Keratinocyte (primary cell): ENCODE measurements at regions not wholly inside any gene's neighbourhood (a gene's known extent, or its start where the extent isn't known, plus 50 kb on each side); places are given as distances from the start of the nearest gene placed in this dataset.

Source experiments
- DNase-seq: peaks from one replicate; pipeline ENCODE4 v3.0.0-alpha.2; 2011; ENCODE audit warnings: low read depth, missing footprints, low spot score
- FAIRE-seq: peaks from 2 replicates; lab custom pipeline; 2011; peaks lifted over from hg19 to GRCh38; lab: Jason Lieb, UNC
- H2AFZ ChIP-seq: 2 replicates; pipeline ENCODE4 v1.6.0; 2012; ENCODE audit warnings: low read length, control low read depth, inconsistent platforms; ENCODE audit not compliant: control insufficient read depth
- H3K27ac ChIP-seq: 2 replicates; pipeline ENCODE4 v1.5.1; 2011; ENCODE audit warnings: low read length; ENCODE audit not compliant: control insufficient read depth, insufficient read depth
- H3K27me3 ChIP-seq: 3 replicates; pipeline ENCODE4 v1.6.0; 2011; ENCODE audit warnings: low read length; ENCODE audit not compliant: control insufficient read depth, insufficient read depth; ENCODE audit errors: extremely low read depth
- H3K36me3 ChIP-seq, 2 experiments: 2 replicates in 1 of 2; 3 replicates in 1 of 2; pipeline ENCODE4 v1.5.1; 2011; ENCODE audit warnings: low read length in 2 of 2, mild to moderate bottlenecking in 1 of 2; ENCODE audit not compliant: control insufficient read depth in 2 of 2, insufficient read depth in 2 of 2; ENCODE audit errors: extremely low read depth in 1 of 2
- H3K4me1 ChIP-seq: 3 replicates; pipeline ENCODE4 v1.5.1; 2011; ENCODE audit warnings: low read length; ENCODE audit not compliant: control insufficient read depth, insufficient read depth; ENCODE audit errors: extremely low read depth
- H3K4me2 ChIP-seq: 3 replicates; pipeline ENCODE4 v1.6.0; 2011; ENCODE audit warnings: low read depth, low read length; ENCODE audit not compliant: control insufficient read depth, insufficient read depth; ENCODE audit errors: extremely low read depth
- H3K4me3 ChIP-seq, 3 experiments: fragments of 200-600 bp in 1 of 3; sonication (generic) in 1 of 3; 2 replicates in 2 of 3; 3 replicates in 1 of 3; pipeline ENCODE4 v1.5.1; 2011 to 2016; ENCODE audit warnings: low read length in 3 of 3, mild to moderate bottlenecking in 3 of 3, control low read depth in 2 of 3, inconsistent platforms in 1 of 3, low read depth in 1 of 3, mixed read lengths in 1 of 3, mixed run types in 1 of 3, moderate library complexity in 1 of 3; ENCODE audit not compliant: control insufficient read depth in 2 of 3, insufficient read depth in 2 of 3; ENCODE audit errors: extremely low read depth in 1 of 3
- H3K79me2 ChIP-seq: 2 replicates; pipeline ENCODE4 v1.6.0; 2012; ENCODE audit warnings: low read length; ENCODE audit not compliant: control insufficient read depth, insufficient read depth
- H3K9ac ChIP-seq: 3 replicates; pipeline ENCODE4 v1.6.0; 2011; ENCODE audit warnings: low read length; ENCODE audit not compliant: control insufficient read depth, insufficient read depth; ENCODE audit errors: extremely low read depth
- H3K9me1 ChIP-seq: 3 replicates; pipeline ENCODE4 v1.6.0; 2011; ENCODE audit warnings: low read length; ENCODE audit not compliant: control insufficient read depth, insufficient read depth; ENCODE audit errors: extremely low read depth
- H3K9me3 ChIP-seq: 2 replicates; pipeline ENCODE4 v1.5.1; 2012; ENCODE audit warnings: low read depth, low read length; ENCODE audit not compliant: control insufficient read depth
- H4K20me1 ChIP-seq: 3 replicates; pipeline ENCODE4 v1.6.0; 2011; ENCODE audit warnings: low read length; ENCODE audit not compliant: control insufficient read depth, insufficient read depth; ENCODE audit errors: extremely low read depth
- EZH2 ChIP-seq: IDR thresholded peaks from one replicate; pipeline ENCODE4 v1.6.1; 2012; ENCODE audit warnings: inconsistent platforms, mild to moderate bottlenecking, low read length, moderate library complexity
- dilution Hi-C: fragments of 300-500 bp; cut with MboI; formaldehyde crosslinking; loops from one replicate; pipeline ENCODE4 v1.7.0; 2020; ENCODE audit warnings: low sequenced_read_pairs; ENCODE audit not compliant: extremely low pct_ligation_motif_present
- TF ChIP-seq, protein P1 (sequence below), 3 experiments: IDR thresholded peaks in 1 of 3; conservative IDR thresholded peaks in 1 of 3; optimal IDR thresholded peaks in 1 of 3; 2 replicates in 2 of 3; 3 replicates in 1 of 3; pipeline versions ENCODE3 to v1.5.1; 2011; ENCODE audit warnings: low read length in 3 of 3, mild to moderate bottlenecking in 3 of 3, moderate library complexity in 2 of 3, control low read depth in 1 of 3, inconsistent platforms in 1 of 3; ENCODE audit not compliant: insufficient read depth in 2 of 3; ENCODE audit errors: extremely low read depth in 1 of 3

- Histone ChIP-seq H3K9me1 (no peaks in the 10 kb centered on the region), H3K9ac (no peak overlapping the region), H3K36me3 (no peaks in the 10 kb centered on the region), H3K79me2 (no peaks in the 10 kb centered on the region), H4K20me1 (no peaks in the 10 kb centered on the region), H2AFZ (no peak overlapping the region), H3K4me3 (no peak overlapping the region), H3K4me1 (no peaks in the 10 kb centered on the region), H3K27ac (no peak overlapping the region), H3K9me3 (no peaks in the 10 kb centered on the region), H3K27me3 (no peaks in the 10 kb centered on the region), H3K4me2 (no peak overlapping the region)
- FAIRE-seq (no peak), DNase-seq (no peak)
- TF ChIP-seq, protein P1, sequence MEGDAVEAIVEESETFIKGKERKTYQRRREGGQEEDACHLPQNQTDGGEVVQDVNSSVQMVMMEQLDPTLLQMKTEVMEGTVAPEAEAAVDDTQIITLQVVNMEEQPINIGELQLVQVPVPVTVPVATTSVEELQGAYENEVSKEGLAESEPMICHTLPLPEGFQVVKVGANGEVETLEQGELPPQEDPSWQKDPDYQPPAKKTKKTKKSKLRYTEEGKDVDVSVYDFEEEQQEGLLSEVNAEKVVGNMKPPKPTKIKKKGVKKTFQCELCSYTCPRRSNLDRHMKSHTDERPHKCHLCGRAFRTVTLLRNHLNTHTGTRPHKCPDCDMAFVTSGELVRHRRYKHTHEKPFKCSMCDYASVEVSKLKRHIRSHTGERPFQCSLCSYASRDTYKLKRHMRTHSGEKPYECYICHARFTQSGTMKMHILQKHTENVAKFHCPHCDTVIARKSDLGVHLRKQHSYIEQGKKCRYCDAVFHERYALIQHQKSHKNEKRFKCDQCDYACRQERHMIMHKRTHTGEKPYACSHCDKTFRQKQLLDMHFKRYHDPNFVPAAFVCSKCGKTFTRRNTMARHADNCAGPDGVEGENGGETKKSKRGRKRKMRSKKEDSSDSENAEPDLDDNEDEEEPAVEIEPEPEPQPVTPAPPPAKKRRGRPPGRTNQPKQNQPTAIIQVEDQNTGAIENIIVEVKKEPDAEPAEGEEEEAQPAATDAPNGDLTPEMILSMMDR (optimal IDR thresholded peaks at IDR 0.05 in 1 of 3, IDR thresholded peaks at IDR 0.05 in 1 of 3, conservative IDR thresholded peaks at IDR 0.05 in 1 of 3; ENCODE audit: extremely low read depth in 1 of 3, insufficient read depth in 2 of 3, low read length in 3 of 3) = no peak
- no peak for TF ChIP-seq EZH2
- dilution Hi-C loops = no loop called here
Measured at GRCh38 chr11:128294001-128294670, 293.2 kb downstream of the ETS1 start.

DNA sequence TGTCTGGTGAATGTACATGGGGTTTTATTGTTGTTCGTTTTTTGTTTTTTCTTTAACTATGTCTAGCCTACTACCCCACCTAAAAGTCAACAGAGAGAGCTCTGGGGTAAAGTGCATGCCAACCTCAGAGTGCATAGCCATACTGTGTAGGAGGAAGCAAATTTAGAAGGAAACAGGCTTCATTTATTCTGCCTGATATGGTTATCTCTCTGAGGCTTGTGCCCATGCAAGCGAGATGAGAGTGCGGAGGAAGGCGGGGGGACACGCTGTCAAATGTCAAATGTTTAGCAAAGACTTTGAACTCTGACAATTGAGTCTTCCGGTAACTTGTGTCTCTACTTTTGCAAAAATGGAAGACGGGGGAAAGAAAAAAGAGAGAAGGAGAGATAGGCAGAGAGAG, 295.5 kb downstream of the ETS1 start:
- DNase-seq (no peak), FAIRE-seq (no peak)
- H3K9ac ChIP-seq = no peak overlapping the region
- no peaks in the 10 kb centered on the region for H3K9me3 ChIP-seq
- no peaks in the 10 kb centered on the region for H4K20me1 ChIP-seq
- no peaks in the 10 kb centered on the region for H3K27me3 ChIP-seq
- H3K27ac ChIP-seq = no peak overlapping the region
- no peak overlapping the region for H2AFZ ChIP-seq
- H3K9me1 ChIP-seq = no peaks in the 10 kb centered on the region
- H3K36me3 ChIP-seq = no peaks in the 10 kb centered on the region
- dilution Hi-C loops = no loop called here
- H3K79me2 ChIP-seq = no peaks in the 10 kb centered on the region
- H3K4me1 ChIP-seq = no peaks in the 10 kb centered on the region
- no peak overlapping the region for H3K4me2 ChIP-seq
- H3K4me3 ChIP-seq = no peak overlapping the region
- TF ChIP-seq, protein P1 (optimal IDR thresholded peaks at IDR 0.05 in 1 of 3, IDR thresholded peaks at IDR 0.05 in 1 of 3, conservative IDR thresholded peaks at IDR 0.05 in 1 of 3; ENCODE audit: extremely low read depth in 1 of 3, insufficient read depth in 2 of 3, low read length in 3 of 3) = no peak
- TF ChIP-seq EZH2 = no peak
